PFSK-1 (cell line): ENCODE measurements at regions not wholly inside any gene's neighbourhood (a gene's known extent, or its start where the extent isn't known, plus 50 kb on each side); places are given as distances from the start of the nearest gene placed in this dataset.

Experiments
- POLR2AphosphoS5 ChIP-seq: IDR thresholded peaks from 2 replicates; pipeline ENCODE4 v1.6.1; 2012; ENCODE audit warnings: low read depth, mild to moderate bottlenecking, control low read depth, low read length, moderate library complexity
- SIN3A ChIP-seq: IDR thresholded peaks from 2 replicates; pipeline ENCODE4 v1.6.1; 2012; ENCODE audit warnings: mild to moderate bottlenecking, low read length, moderate library complexity, borderline replicate concordance; ENCODE audit not compliant: insufficient read depth

GRCh38 chr14:56367416-56367815 is 212.2 kb upstream of the TMEM260 start:
- TF ChIP-seq POLR2AphosphoS5, result no peak
- TF ChIP-seq SIN3A, result no peak
